HEK293 (cell line): ENCODE measurements at regions not wholly inside any gene's neighbourhood (a gene's known extent, or its start where the extent isn't known, plus 50 kb on each side); places are given as distances from the start of the nearest gene placed in this dataset.
"Not testable (repeated sequence)": the region's sequence is repeated elsewhere in the genome, so short reads cannot be mapped to it uniquely, and the experiment has no call there.

ENCODE experiments used
- CTCF ChIA-PET: fragments of 350-600 bp; formaldehyde crosslinking; extraction: SDS; loops from one replicate; lab custom pipeline; 2021; ENCODE audit warnings: antibody characterized with exemption; lab: Yijun Ruan, JAX
- POLR2A ChIA-PET: fragments of 300-600 bp; formaldehyde crosslinking; extraction: SDS; loops from one replicate; lab custom pipeline; 2020; ENCODE audit warnings: antibody characterized with exemption, inconsistent platforms; lab: Yijun Ruan, JAX
- H3K27ac ChIP-seq: fragments of 200-500 bp; sonication (Bioruptor generic); 2 replicates; pipeline ENCODE4 v1.5.1; 2014; ENCODE audit warnings: low read depth, low read length, control low read depth, inconsistent platforms; ENCODE audit errors: extremely low read depth
- H3K36me3 ChIP-seq, 2 experiments: fragments of 200-500 bp in 1 of 2; sonication (Bioruptor generic) in 1 of 2; 1 replicate in 1 of 2; 2 replicates in 1 of 2; pipeline ENCODE4 v1.5.1; 2014 to 2017; ENCODE audit warnings: inconsistent platforms in 2 of 2, low read length in 2 of 2; ENCODE audit not compliant: control insufficient read depth in 2 of 2, insufficient read depth in 1 of 2
- H3K4me1 ChIP-seq: fragments of 200-500 bp; sonication (Bioruptor generic); 2 replicates; pipeline ENCODE4 v1.5.1; 2014; ENCODE audit warnings: mild to moderate bottlenecking, low read length, inconsistent platforms; ENCODE audit not compliant: control insufficient read depth, insufficient read depth
- H3K4me3 ChIP-seq: 2 replicates; pipeline ENCODE4 v1.5.1; 2011; ENCODE audit warnings: low read depth, mild to moderate bottlenecking, control low read depth, low read length, moderate library complexity
- H3K9me3 ChIP-seq: fragments of 200-500 bp; sonication (Bioruptor generic); 2 replicates; pipeline ENCODE4 v1.5.1; 2014; ENCODE audit warnings: low read depth, low read length, inconsistent platforms; ENCODE audit not compliant: control insufficient read depth, insufficient read depth
- CTCF ChIP-seq: fragments of 450-650 bp; formaldehyde crosslinking; IDR thresholded peaks from 2 replicates; pipeline ENCODE4 v1.5.1; 2016; ENCODE audit warnings: missing biosample characterization, missing genetic modification characterization
- GLI2 ChIP-seq: fragments of 450-650 bp; formaldehyde crosslinking; IDR thresholded peaks from 2 replicates; pipeline ENCODE4; 2017; ENCODE audit warnings: missing biosample characterization, missing genetic modification characterization, low read depth, borderline replicate concordance
- OVOL3 ChIP-seq: fragments of 450-650 bp; formaldehyde crosslinking; IDR thresholded peaks from 2 replicates; pipeline ENCODE4 v1.5.1; 2016; ENCODE audit warnings: missing biosample characterization, missing genetic modification characterization
- PRDM2 ChIP-seq: fragments of 450-650 bp; formaldehyde crosslinking; IDR thresholded peaks from 2 replicates; pipeline ENCODE4 v1.5.1; 2016; ENCODE audit warnings: missing biosample characterization, missing genetic modification characterization, borderline replicate concordance
- PRDM4 ChIP-seq: fragments of 450-650 bp; formaldehyde crosslinking; IDR thresholded peaks from 2 replicates; pipeline ENCODE4 v1.5.1; 2017; ENCODE audit warnings: missing biosample characterization, missing genetic modification characterization
- ZBTB8A ChIP-seq: fragments of 450-650 bp; formaldehyde crosslinking; IDR thresholded peaks from 2 replicates; pipeline ENCODE4 v1.5.1; 2016; ENCODE audit warnings: missing biosample characterization, missing genetic modification characterization
- ZNF214 ChIP-seq: fragments of 450-650 bp; formaldehyde crosslinking; IDR thresholded peaks from 2 replicates; pipeline ENCODE4 v1.5.1; 2017; ENCODE audit warnings: missing biosample characterization, mild to moderate bottlenecking, missing genetic modification characterization, borderline replicate concordance
- ZNF221 ChIP-seq: fragments of 450-650 bp; formaldehyde crosslinking; IDR thresholded peaks from 2 replicates; pipeline ENCODE4 v1.5.1; 2017; ENCODE audit warnings: missing biosample characterization, missing genetic modification characterization, borderline replicate concordance
- ZNF248 ChIP-seq: fragments of 450-650 bp; formaldehyde crosslinking; IDR thresholded peaks from 2 replicates; pipeline ENCODE4 v1.5.1; 2017; ENCODE audit warnings: missing biosample characterization, missing genetic modification characterization
- ZNF335 ChIP-seq: fragments of 450-650 bp; formaldehyde crosslinking; conservative IDR thresholded peaks from 2 replicates; pipeline ENCODE4 v1.5.1; 2016; ENCODE audit warnings: missing biosample characterization, missing genetic modification characterization
- ZNF341 ChIP-seq: fragments of 450-650 bp; formaldehyde crosslinking; IDR thresholded peaks from 2 replicates; pipeline ENCODE4; 2016; ENCODE audit warnings: low read depth, missing biosample characterization, missing genetic modification characterization
- ZNF394 ChIP-seq: fragments of 450-650 bp; formaldehyde crosslinking; IDR thresholded peaks from 2 replicates; pipeline ENCODE4 v1.5.1; 2016; ENCODE audit warnings: missing biosample characterization, missing genetic modification characterization, mild to moderate bottlenecking, moderate library complexity, borderline replicate concordance
- ZNF473 ChIP-seq: fragments of 450-650 bp; formaldehyde crosslinking; IDR thresholded peaks from 2 replicates; pipeline ENCODE4 v1.5.1; 2017; ENCODE audit warnings: missing biosample characterization, missing genetic modification characterization
- ZNF514 ChIP-seq: fragments of 450-650 bp; formaldehyde crosslinking; IDR thresholded peaks from 2 replicates; pipeline ENCODE4 v1.5.1; 2016; ENCODE audit warnings: missing biosample characterization, missing genetic modification characterization
- ZNF596 ChIP-seq: fragments of 450-650 bp; IDR thresholded peaks from 2 replicates; pipeline ENCODE4 v1.5.0; 2018; ENCODE audit warnings: missing biosample characterization, mild to moderate bottlenecking, missing genetic modification characterization, moderate library complexity
- ZNF677 ChIP-seq: fragments of 450-650 bp; IDR thresholded peaks from 2 replicates; pipeline ENCODE4 v1.5.0; 2018; ENCODE audit warnings: missing biosample characterization, mild to moderate bottlenecking, missing genetic modification characterization, moderate library complexity
- ZNF701 ChIP-seq: fragments of 450-650 bp; formaldehyde crosslinking; IDR thresholded peaks from 2 replicates; pipeline ENCODE4 v1.5.1; 2016; ENCODE audit warnings: missing biosample characterization, missing genetic modification characterization

- no peaks in the 10 kb centered on the region for H3K36me3 ChIP-seq
- H3K9me3 ChIP-seq: no peaks in the 10 kb centered on the region
- no peak overlapping the region for H3K4me3 ChIP-seq
- no peak overlapping the region for H3K27ac ChIP-seq
- ChIA-PET CTCF (no interaction called here), POLR2A (no interaction called here)
- TF ChIP-seq ZNF596: no peak
- TF ChIP-seq PRDM2: no peak
- TF ChIP-seq CTCF (tag by site-specific recombination): no peak
- H3K4me1 ChIP-seq: no peaks in the 10 kb centered on the region
These were observed 195.7 kb upstream of the IL1RAPL1 start for GRCh38 chrX:28391528-28391927.

DNA sequence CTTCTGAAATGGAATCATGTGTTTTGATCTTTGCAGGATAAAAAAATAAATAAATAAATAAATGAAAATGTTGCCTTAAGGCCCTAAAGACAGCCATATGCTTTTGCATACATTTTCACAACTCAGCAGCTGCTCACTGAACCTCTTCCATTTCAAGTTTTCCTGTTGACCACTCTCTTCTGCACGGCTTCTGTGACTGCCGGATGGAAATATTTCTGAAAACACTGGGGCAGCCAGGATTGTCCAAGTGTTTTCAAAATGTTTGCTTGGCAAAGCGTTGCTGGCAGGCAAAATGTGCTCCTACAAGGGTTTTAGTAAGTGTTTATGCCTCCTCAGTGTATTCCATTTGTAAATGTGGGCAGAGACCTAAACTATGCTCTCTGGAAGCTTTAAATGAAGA is 208.1 kb upstream of the IL1RAPL1 start:
- Histone ChIP-seq H3K9me3 (no peaks in the 10 kb centered on the region), H3K27ac (no peak overlapping the region), H3K4me1 (no peaks in the 10 kb centered on the region), H3K4me3 (no peak overlapping the region), H3K36me3 (no peaks in the 10 kb centered on the region)
- ChIA-PET POLR2A (no interaction called here), CTCF (no interaction called here)
- no peak for TF ChIP-seq ZNF473
- TF ChIP-seq ZNF514 (tag by site-specific recombination): no peak
- TF ChIP-seq ZNF394 (tag by site-specific recombination): no peak
- no peak for TF ChIP-seq ZNF341 (tag by site-specific recombination)
- TF ChIP-seq ZNF677: no peak
- TF ChIP-seq ZBTB8A (tag by site-specific recombination): no peak
- TF ChIP-seq ZNF701 (tag by site-specific recombination): no peak
- no peak for TF ChIP-seq GLI2
- no peak for TF ChIP-seq PRDM4
- no peak for TF ChIP-seq ZNF221 (tag by site-specific recombination)
- no peak for TF ChIP-seq ZNF248 (tag by site-specific recombination)
- TF ChIP-seq ZNF214: no peak
- TF ChIP-seq ZNF335 (tag by site-specific recombination): no peak
- no peak for TF ChIP-seq OVOL3 (tag by site-specific recombination)

DNA sequence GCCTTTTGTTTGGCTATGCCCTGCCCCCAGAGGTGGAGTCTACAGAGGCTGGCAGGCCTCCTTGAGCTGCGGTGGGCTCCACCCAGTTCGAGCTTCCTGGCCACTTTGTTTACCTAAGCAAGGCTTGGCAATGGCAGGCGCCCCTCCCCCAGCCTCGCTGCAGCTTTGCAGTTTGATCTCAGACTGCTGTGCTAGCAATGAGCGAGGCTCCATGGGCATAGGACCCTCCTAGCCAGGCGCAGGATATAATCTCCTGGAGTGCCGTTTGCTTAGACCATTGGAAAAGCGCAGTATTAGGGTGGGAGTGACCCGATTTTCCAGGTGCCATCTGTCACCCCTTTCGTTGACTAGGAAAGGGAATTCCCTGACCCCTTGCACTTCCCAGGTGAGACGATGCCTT is 219.6 kb upstream of the IL1RAPL1 start:
- CTCF ChIA-PET, H3K9me3 ChIP-seq, POLR2A ChIA-PET: not testable (repeated sequence)

More for the DNA sequence above, 219.6 kb upstream of the IL1RAPL1 start:
- H3K36me3 ChIP-seq, H3K4me3 ChIP-seq, H3K27ac ChIP-seq, H3K4me1 ChIP-seq: not testable (repeated sequence)
